ENCODE measurements at regions not wholly inside any gene's neighbourhood (a gene's known extent, or its start where the extent isn't known, plus 50 kb on each side); places are given as distances from the start of the nearest gene placed in this dataset.

- Histone ChIP-seq H3K27ac (no peak overlapping the region), H3K4me3 (no peak overlapping the region), H3K36me3 (no peaks in the 10 kb centered on the region), H3K27me3 (no peaks in the 10 kb centered on the region), H3K9me3 (no peaks in the 10 kb centered on the region), H3K4me1 (peaks cover 5 to 11% (median 10%) of the 10 kb centered on the region in 3 donors)
- ATAC-seq (no peak), DNase-seq (no peak), FAIRE-seq (no peak)
- no peak for TF ChIP-seq CTCF (IDR thresholded peaks at IDR 0.05)
- intact Hi-C loops (cut with DNase I), result loop anchor here in 1 of 3 donors (10.0 kb wide), 1 partner anchor 1221 kb away; no protein-coding TSS in a partner anchor
- WGBS, 2 donors, result 73 to 96% methylated on average over 3 of the region's 3 CpGs
These were observed 115.9 kb downstream of the RFC3 start for GRCh38 chr13:33933810-33934209.

- Histone ChIP-seq H3K27me3 (no peaks in the 10 kb centered on the region), H3K4me1 (peaks cover 5 to 11% (median 10%) of the 10 kb centered on the region in 3 donors), H3K36me3 (no peaks in the 10 kb centered on the region), H3K4me3 (no peak overlapping the region), H3K27ac (no peak overlapping the region), H3K9me3 (no peaks in the 10 kb centered on the region)
- intact Hi-C loops (cut with DNase I), result loop anchor here in 1 of 3 donors (10.0 kb wide), 1 partner anchor 1220 kb away; no protein-coding TSS in a partner anchor
- no peak for FAIRE-seq
- ATAC-seq, result no peak
- TF ChIP-seq CTCF (IDR thresholded peaks at IDR 0.05), result no peak
- 64 to 65% methylated on average over 2 of the region's 2 CpGs for WGBS, 2 donors
- no peak for DNase-seq
These were observed 116.4 kb downstream of the RFC3 start for GRCh38 chr13:33934343-33934742.

GRCh38 chr13:33934951-33935371, 117.0 kb downstream of the RFC3 start:
- no peak overlapping the region for H3K27ac ChIP-seq
- FAIRE-seq (no peak), DNase-seq (no peak), ATAC-seq (no peak)
- TF ChIP-seq CTCF (IDR thresholded peaks at IDR 0.05), result no peak
- no peak overlapping the region for H3K4me3 ChIP-seq
- H3K36me3 ChIP-seq, result no peaks in the 10 kb centered on the region
- H3K27me3 ChIP-seq, result no peaks in the 10 kb centered on the region
- no peaks in the 10 kb centered on the region for H3K9me3 ChIP-seq
- intact Hi-C loops (cut with DNase I), result loop anchor here in 1 of 3 donors (10.0 kb wide), 1 partner anchor 1220 kb away; no protein-coding TSS in a partner anchor
- peaks cover 5 to 11% (median 10%) of the 10 kb centered on the region in 3 donors for H3K4me1 ChIP-seq

- H3K36me3 ChIP-seq, result no peaks in the 10 kb centered on the region
- no peaks in the 10 kb centered on the region for H3K9me3 ChIP-seq
- no peak for ATAC-seq
- no peak overlapping the region for H3K4me3 ChIP-seq
- DNase-seq, result no peak
- H3K4me1 ChIP-seq, result peaks cover 5 to 11% (median 10%) of the 10 kb centered on the region in 3 donors
- no peak for FAIRE-seq
- 89 to 91% methylated on average over 4 of the region's 4 CpGs for WGBS, 2 donors
- TF ChIP-seq CTCF (IDR thresholded peaks at IDR 0.05), result no peak
- intact Hi-C loops (cut with DNase I), result loop anchor here in 1 of 3 donors (10.0 kb wide), 1 partner anchor 1219 kb away; no protein-coding TSS in a partner anchor
- no peak overlapping the region for H3K27ac ChIP-seq
- H3K27me3 ChIP-seq, result no peaks in the 10 kb centered on the region
These were observed 118.0 kb downstream of the RFC3 start for GRCh38 chr13:33935969-33936368.

GRCh38 chr13:33937373-33938098, 119.6 kb downstream of the RFC3 start:
- Histone ChIP-seq H3K27me3 (no peaks in the 10 kb centered on the region), H3K9me3 (no peaks in the 10 kb centered on the region), H3K4me3 (no peak overlapping the region), H3K27ac (peak overlapping the region in 1 of 4 donors; percentile 30), H3K4me1 (peaks cover 5 to 11% (median 10%) of the 10 kb centered on the region in 3 donors), H3K36me3 (no peaks in the 10 kb centered on the region)
- 55 to 64% methylated on average over 3 of the region's 3 CpGs for WGBS, 2 donors
- ATAC-seq, result peak in 3 of 4 donors; percentile 29 to 78 (median 74)
- FAIRE-seq, result no peak
- DNase-seq, result peak in 2 of 6 donors; percentile 16 to 17
- intact Hi-C loops (cut with DNase I), result loop anchor here in 1 of 3 donors (10.0 kb wide), 1 partner anchor 1217 kb away; no protein-coding TSS in a partner anchor
- no peak for TF ChIP-seq CTCF (IDR thresholded peaks at IDR 0.05)

Measured in pancreas (tissue), 10 donors.